Cardiac muscle cell (in vitro differentiated cells and primary cell): ENCODE measurements at regions not wholly inside any gene's neighbourhood (a gene's known extent, or its start where the extent isn't known, plus 50 kb on each side); places are given as distances from the start of the nearest gene placed in this dataset.

Source experiments
- DNase-seq, 2 donors: peaks; one replicate each; pipeline versions ENCODE4 v3.0.0 to v3.0.0-alpha.2; 2010 to 2017; ENCODE audit warnings: low read depth in 1 of 2, low spot score in 1 of 2
- H3K27ac ChIP-seq: fragments of 200-600 bp; sonication (generic); 2 replicates; pipeline ENCODE4 v1.5.1; 2016
- H3K27me3 ChIP-seq: fragments of 200-600 bp; sonication (generic); 2 replicates; pipeline ENCODE4 v1.6.0; 2016; ENCODE audit warnings: control low read depth
- H3K36me3 ChIP-seq: fragments of 200-600 bp; sonication (generic); 2 replicates; pipeline ENCODE4 v1.5.1; 2016; ENCODE audit warnings: control low read depth
- H3K4me1 ChIP-seq: fragments of 200-600 bp; sonication (generic); 2 replicates; pipeline ENCODE4 v1.8.1; 2017; ENCODE audit warnings: low read depth, mild to moderate bottlenecking, mixed run types
- H3K4me3 ChIP-seq: fragments of 200-600 bp; sonication (generic); 2 replicates; pipeline ENCODE4 v1.5.1; 2016; ENCODE audit warnings: mild to moderate bottlenecking
- H3K9me3 ChIP-seq: fragments of 200-600 bp; sonication (generic); 2 replicates; pipeline ENCODE4 v1.5.1; 2017; ENCODE audit warnings: low read depth, mild to moderate bottlenecking, control low read depth
- CTCF ChIP-seq: IDR thresholded peaks from 2 replicates; pipeline ENCODE4 v1.5.1; 2012; ENCODE audit warnings: low read depth, mild to moderate bottlenecking, low read length

- H3K4me1 ChIP-seq: peaks cover 14% of the 10 kb centered on the region
- no peak for DNase-seq
- no peaks in the 10 kb centered on the region for H3K27me3 ChIP-seq
- TF ChIP-seq CTCF: no peak
- no peak overlapping the region for H3K27ac ChIP-seq
- no peaks in the 10 kb centered on the region for H3K9me3 ChIP-seq
- no peak overlapping the region for H3K4me3 ChIP-seq
- H3K36me3 ChIP-seq: no peaks in the 10 kb centered on the region
These were observed 213.4 kb upstream of the NUDT4 start for GRCh38 chr12:93164103-93164880.

- peak overlapping the region; percentile 69 for H3K27ac ChIP-seq
- no peaks in the 10 kb centered on the region for H3K9me3 ChIP-seq
- no peak overlapping the region for H3K4me3 ChIP-seq
- H3K4me1 ChIP-seq: peaks cover 14% of the 10 kb centered on the region
- no peaks in the 10 kb centered on the region for H3K36me3 ChIP-seq
- H3K27me3 ChIP-seq: no peaks in the 10 kb centered on the region
- no peak for TF ChIP-seq CTCF
- DNase-seq: no peak
These were observed 212.3 kb upstream of the NUDT4 start for GRCh38 chr12:93165384-93165932.

GRCh38 chr12:93166541-93167307, 211.0 kb upstream of the NUDT4 start:
- no peak for TF ChIP-seq CTCF
- no peaks in the 10 kb centered on the region for H3K9me3 ChIP-seq
- H3K36me3 ChIP-seq: no peaks in the 10 kb centered on the region
- H3K4me1 ChIP-seq: peaks cover 14% of the 10 kb centered on the region
- no peaks in the 10 kb centered on the region for H3K27me3 ChIP-seq
- H3K4me3 ChIP-seq: no peak overlapping the region
- DNase-seq: no peak
- no peak overlapping the region for H3K27ac ChIP-seq

- Histone ChIP-seq H3K36me3 (no peaks in the 10 kb centered on the region), H3K27ac (peak overlapping the region; percentile 75), H3K4me3 (no peak overlapping the region), H3K4me1 (peaks cover 14% of the 10 kb centered on the region), H3K27me3 (no peaks in the 10 kb centered on the region), H3K9me3 (no peaks in the 10 kb centered on the region)
- DNase-seq: no peak
- no peak for TF ChIP-seq CTCF
These were observed 210.4 kb upstream of the NUDT4 start for GRCh38 chr12:93167331-93167730.

GRCh38 chr12:93167841-93168492, 209.8 kb upstream of the NUDT4 start:
- Histone ChIP-seq H3K36me3 (no peaks in the 10 kb centered on the region), H3K9me3 (no peaks in the 10 kb centered on the region), H3K27ac (peak overlapping the region; percentile 75), H3K27me3 (no peaks in the 10 kb centered on the region), H3K4me1 (peaks cover 14% of the 10 kb centered on the region), H3K4me3 (peak overlapping the region; percentile 5)
- DNase-seq: peak; percentile 55 to 63
- no peak for TF ChIP-seq CTCF
